ENCODE measurements at regions not wholly inside any gene's neighbourhood (a gene's known extent, or its start where the extent isn't known, plus 50 kb on each side); places are given as distances from the start of the nearest gene placed in this dataset.
"Not testable (repeated sequence)": the region's sequence is repeated elsewhere in the genome, so short reads cannot be mapped to it uniquely, and the experiment has no call there.

DNA sequence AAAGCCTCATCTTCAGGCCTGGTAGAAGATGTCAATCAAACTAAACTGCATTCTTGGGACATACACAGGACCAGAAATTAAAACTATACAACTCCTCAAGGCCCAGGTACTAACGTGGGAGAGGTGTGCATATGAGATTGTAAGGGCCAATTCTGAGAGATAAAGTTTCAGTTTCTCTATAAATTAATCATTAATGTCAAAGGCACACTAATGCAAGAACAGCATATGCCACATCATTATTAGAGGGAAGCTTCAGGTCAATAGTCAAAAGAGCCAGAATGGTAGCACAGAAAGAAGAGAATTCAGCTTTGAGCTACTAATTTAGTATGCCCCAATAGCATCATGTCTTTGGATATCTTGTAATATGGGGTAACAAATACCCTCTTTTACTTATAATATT lies 744.9 kb upstream of the MGAT4C start:
- no peak for TF ChIP-seq POLR2A (IDR thresholded peaks at IDR 0.05)
- TF ChIP-seq, protein P1, sequence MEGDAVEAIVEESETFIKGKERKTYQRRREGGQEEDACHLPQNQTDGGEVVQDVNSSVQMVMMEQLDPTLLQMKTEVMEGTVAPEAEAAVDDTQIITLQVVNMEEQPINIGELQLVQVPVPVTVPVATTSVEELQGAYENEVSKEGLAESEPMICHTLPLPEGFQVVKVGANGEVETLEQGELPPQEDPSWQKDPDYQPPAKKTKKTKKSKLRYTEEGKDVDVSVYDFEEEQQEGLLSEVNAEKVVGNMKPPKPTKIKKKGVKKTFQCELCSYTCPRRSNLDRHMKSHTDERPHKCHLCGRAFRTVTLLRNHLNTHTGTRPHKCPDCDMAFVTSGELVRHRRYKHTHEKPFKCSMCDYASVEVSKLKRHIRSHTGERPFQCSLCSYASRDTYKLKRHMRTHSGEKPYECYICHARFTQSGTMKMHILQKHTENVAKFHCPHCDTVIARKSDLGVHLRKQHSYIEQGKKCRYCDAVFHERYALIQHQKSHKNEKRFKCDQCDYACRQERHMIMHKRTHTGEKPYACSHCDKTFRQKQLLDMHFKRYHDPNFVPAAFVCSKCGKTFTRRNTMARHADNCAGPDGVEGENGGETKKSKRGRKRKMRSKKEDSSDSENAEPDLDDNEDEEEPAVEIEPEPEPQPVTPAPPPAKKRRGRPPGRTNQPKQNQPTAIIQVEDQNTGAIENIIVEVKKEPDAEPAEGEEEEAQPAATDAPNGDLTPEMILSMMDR (IDR thresholded peaks at IDR 0.05), result no peak
- DNase-seq, result no peak
- no peaks in the 10 kb centered on the region for H3K4me1 ChIP-seq
- no peaks in the 10 kb centered on the region for H3K36me3 ChIP-seq
- no peak overlapping the region for H3K27ac ChIP-seq
- no peaks in the 10 kb centered on the region for H3K27me3 ChIP-seq
- intact Hi-C loops (cut with DNase I; ENCODE audit: low total_unique reads), result loop anchor here (5.0 kb wide), 1 partner anchor 139 kb away; no protein-coding TSS in a partner anchor
- no peak overlapping the region for H3K4me3 ChIP-seq
- no peaks in the 10 kb centered on the region for H3K9me3 ChIP-seq

DNA sequence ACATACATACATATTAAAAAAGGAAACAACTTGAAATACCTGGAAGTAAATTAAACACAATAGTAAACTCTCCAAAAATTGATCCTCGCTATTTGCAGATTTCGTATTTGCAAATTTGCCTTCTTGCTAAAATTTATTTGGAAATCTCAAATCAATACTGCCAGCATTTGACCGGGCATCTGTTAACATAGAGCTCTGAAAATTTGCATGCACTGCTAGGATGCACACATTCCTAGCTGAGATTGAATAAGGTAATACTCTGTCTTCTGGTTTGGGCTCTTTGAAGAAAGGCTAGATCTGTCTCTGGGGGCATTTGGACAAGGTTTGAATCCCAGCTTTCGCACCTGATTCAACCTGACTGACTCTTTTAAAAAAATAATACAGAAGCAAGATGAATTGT lies 729.1 kb upstream of the MGAT4C start:
- H3K4me3 ChIP-seq, result no peak overlapping the region
- TF ChIP-seq POLR2A (IDR thresholded peaks at IDR 0.05), result no peak

DNA sequence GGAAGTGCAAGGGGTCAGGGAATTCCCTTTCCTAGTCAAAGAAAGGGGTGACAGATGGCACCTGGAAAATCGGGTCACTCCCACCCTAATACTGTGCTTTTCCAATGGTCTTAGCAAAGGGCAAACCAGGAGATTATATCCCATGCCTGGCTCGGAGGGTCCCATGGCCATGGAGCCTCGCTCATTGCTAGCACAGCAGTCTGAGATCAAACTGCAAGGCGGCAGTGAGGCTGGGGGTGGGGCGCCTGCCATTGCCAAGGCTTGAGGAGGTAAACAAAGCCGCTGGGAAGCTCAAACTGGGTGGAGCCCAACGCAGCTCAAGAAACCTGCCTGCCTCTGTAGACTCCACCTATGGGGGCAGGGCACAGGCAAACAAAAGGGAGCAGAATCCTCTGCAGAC lies 714.4 kb upstream of the MGAT4C start:
- H3K36me3 ChIP-seq; H3K4me3 ChIP-seq; intact Hi-C loops (cut with DNase I; ENCODE audit: low total_unique reads); H3K9me3 ChIP-seq; H3K4me1 ChIP-seq; H3K27me3 ChIP-seq; DNase-seq; H3K27ac ChIP-seq: not testable (repeated sequence)

More for the DNA sequence above, 729.1 kb upstream of the MGAT4C start:
- no peak for DNase-seq
- intact Hi-C loops (cut with DNase I; ENCODE audit: low total_unique reads), result no loop called here
- H3K27me3 ChIP-seq, result no peaks in the 10 kb centered on the region
- H3K9me3 ChIP-seq, result no peaks in the 10 kb centered on the region
- H3K4me1 ChIP-seq, result no peaks in the 10 kb centered on the region
- no peak overlapping the region for H3K27ac ChIP-seq
- no peaks in the 10 kb centered on the region for H3K36me3 ChIP-seq

DNA sequence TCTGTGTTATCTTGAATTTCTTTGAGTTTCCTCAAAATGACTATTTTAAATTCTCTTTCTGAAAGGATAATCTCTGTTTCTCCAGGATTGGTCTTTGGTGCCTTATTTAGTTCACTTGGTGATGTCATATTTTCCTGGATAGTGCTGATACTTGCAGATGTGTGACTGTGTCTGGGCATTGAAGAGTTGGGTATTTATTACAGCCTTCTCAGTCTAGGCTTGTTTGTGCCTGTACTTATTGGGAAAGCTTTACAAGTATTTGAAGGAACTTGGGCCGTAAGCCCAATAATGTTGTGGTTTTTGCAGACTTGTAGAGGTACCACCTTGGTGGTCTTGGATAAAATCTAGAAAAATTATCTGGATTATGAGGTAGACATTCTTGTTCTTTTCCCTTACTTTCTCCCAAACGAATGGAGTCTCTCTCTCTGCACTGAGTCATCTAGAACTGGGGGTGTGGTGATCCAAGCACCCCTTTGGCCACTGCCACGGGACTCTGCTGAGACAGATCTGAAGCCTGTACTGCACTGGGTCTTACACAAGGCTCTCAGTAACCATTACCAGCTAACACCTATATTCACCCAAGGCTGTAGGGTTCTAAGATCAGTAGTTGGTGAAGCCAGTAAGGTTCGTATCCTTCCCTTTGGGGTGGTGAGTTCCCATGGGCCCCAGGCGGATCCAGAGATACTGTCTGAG lies 703.7 kb upstream of the MGAT4C start:
- Histone ChIP-seq H3K27me3 (no peaks in the 10 kb centered on the region), H3K4me3 (no peak overlapping the region), H3K9me3 (no peaks in the 10 kb centered on the region), H3K36me3 (no peaks in the 10 kb centered on the region), H3K27ac (no peak overlapping the region), H3K4me1 (no peaks in the 10 kb centered on the region)
- DNase-seq, result no peak
- intact Hi-C loops (cut with DNase I; ENCODE audit: low total_unique reads), result no loop called here
- no peak for TF ChIP-seq POLR2A (IDR thresholded peaks at IDR 0.05)
- TF ChIP-seq, protein P1 (IDR thresholded peaks at IDR 0.05), result no peak

DNA sequence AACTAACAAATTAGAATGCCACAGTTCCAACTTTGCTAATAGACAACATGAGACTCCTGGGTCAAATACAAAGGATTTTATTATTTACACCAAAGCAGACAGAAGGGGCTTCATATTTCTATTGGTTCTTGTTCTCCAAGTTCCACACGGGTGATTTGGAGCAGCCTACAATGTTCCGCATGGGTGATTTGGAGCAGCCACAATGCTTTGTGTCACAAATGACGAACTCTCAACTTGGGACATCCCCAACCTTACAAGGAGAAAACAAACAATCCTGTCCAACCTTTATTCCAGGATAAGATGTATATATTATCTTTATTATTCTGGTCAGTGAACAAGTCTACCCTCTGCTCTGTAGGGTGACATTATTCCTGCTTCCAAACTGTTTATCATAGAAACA lies 694.3 kb upstream of the MGAT4C start:
- no peaks in the 10 kb centered on the region for H3K36me3 ChIP-seq
- no peaks in the 10 kb centered on the region for H3K9me3 ChIP-seq
- TF ChIP-seq, protein P1 (IDR thresholded peaks at IDR 0.05), result no peak
- no peak for TF ChIP-seq POLR2A (IDR thresholded peaks at IDR 0.05)
- H3K27me3 ChIP-seq, result no peaks in the 10 kb centered on the region
- intact Hi-C loops (cut with DNase I; ENCODE audit: low total_unique reads), result no loop called here
- DNase-seq, result no peak
- no peak overlapping the region for H3K4me3 ChIP-seq
- H3K4me1 ChIP-seq, result no peaks in the 10 kb centered on the region
- H3K27ac ChIP-seq, result no peak overlapping the region

DNA sequence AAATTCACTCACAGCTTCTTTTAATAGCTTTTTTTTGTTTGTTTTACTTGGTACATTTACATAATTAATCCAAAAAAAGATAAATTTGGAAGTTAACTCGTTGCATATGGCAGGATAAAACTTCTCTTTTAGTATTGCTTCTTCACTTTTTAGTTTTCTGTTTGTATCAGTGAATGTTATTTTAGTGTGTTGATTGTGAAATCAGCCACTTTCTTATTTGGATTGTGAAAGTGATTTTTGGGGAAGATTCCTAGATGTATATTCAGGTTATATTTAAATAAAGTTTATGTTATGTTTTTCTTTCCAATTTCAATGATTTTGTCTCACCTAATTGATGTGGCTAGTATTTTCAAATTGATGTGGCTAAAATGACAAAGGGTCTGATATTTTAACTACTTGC lies 693.9 kb upstream of the MGAT4C start:
- H3K4me1 ChIP-seq, result no peaks in the 10 kb centered on the region
- intact Hi-C loops (cut with DNase I; ENCODE audit: low total_unique reads), result no loop called here
- TF ChIP-seq, protein P1 (IDR thresholded peaks at IDR 0.05), result no peak
- H3K36me3 ChIP-seq, result no peaks in the 10 kb centered on the region
- no peaks in the 10 kb centered on the region for H3K9me3 ChIP-seq
- DNase-seq, result no peak
- no peak overlapping the region for H3K4me3 ChIP-seq
- H3K27ac ChIP-seq, result no peak overlapping the region
- no peaks in the 10 kb centered on the region for H3K27me3 ChIP-seq
